Gastroesophageal sphincter (tissue), 4 donors: ENCODE measurements at regions not wholly inside any gene's neighbourhood (a gene's known extent, or its start where the extent isn't known, plus 50 kb on each side); places are given as distances from the start of the nearest gene placed in this dataset.

Source experiments
- ATAC-seq: fragments of 150-250 bp; one replicate; pipeline ENCODE4 v1.9.1; 2016; ENCODE audit warnings: mild to moderate bottlenecking, moderate library complexity
- H3K27ac ChIP-seq, 4 donors: fragments of 200-600 bp; sonication (generic) in 3 of 4; 1 replicate in 3 of 4; 2 replicates in 1 of 4; pipeline ENCODE4 v1.5.1; 2016 to 2019
- H3K27me3 ChIP-seq: fragments of 200-600 bp; sonication (generic); one replicate; pipeline ENCODE4 v1.5.1; 2019
- H3K36me3 ChIP-seq, 2 donors: fragments of 200-600 bp; sonication (generic); one replicate each; pipeline ENCODE4 v1.5.1; 2019; ENCODE audit warnings: control low read depth in 1 of 2
- H3K4me1 ChIP-seq, 3 donors: fragments of 200-600 bp; sonication (generic); 1 replicate in 2 of 3; 2 replicates in 1 of 3; pipeline ENCODE4 v1.5.1; 2016 to 2019; ENCODE audit warnings: control low read depth in 2 of 3
- H3K4me3 ChIP-seq, 2 donors: fragments of 200-600 bp; sonication (generic); one replicate each; pipeline ENCODE4 v1.5.1; 2019; ENCODE audit warnings: mild to moderate bottlenecking in 1 of 2, moderate library complexity in 1 of 2
- H3K9me3 ChIP-seq, 3 donors: fragments of 200-600 bp; sonication (generic); one replicate each; pipeline ENCODE4 v1.5.1; 2017 to 2019; ENCODE audit warnings: control low read depth in 2 of 3
- EP300 ChIP-seq: sonication (generic); formaldehyde crosslinking; IDR thresholded peaks from one replicate; pipeline ENCODE4 v1.6.1; 2017; ENCODE audit warnings: antibody characterized with exemption, mild to moderate bottlenecking
- POLR2A ChIP-seq, 2 donors: fragments of 450-650 bp; IDR thresholded peaks; one replicate each; pipeline ENCODE4 v1.6.1; 2017; ENCODE audit warnings: antibody characterized with exemption in 2 of 2, mild to moderate bottlenecking in 2 of 2, moderate library complexity in 1 of 2
- POLR2AphosphoS5 ChIP-seq: sonication (generic); formaldehyde crosslinking; IDR thresholded peaks from one replicate; pipeline ENCODE4 v1.6.1; 2017; ENCODE audit warnings: antibody characterized with exemption
- WGBS, 2 donors: methylation state at CpG; one replicate each; pipeline ENCODE4 v1.1.5; 2018; ENCODE audit warnings: low coverage in 1 of 2; 5-methylcytosine and 5-hydroxymethylcytosine counted together
- TF ChIP-seq, protein P1 (sequence below), 4 experiments: fragments of 200-600 bp in 2 of 4; fragments of 450-650 bp in 2 of 4; sonication (generic) in 1 of 4; IDR thresholded peaks; one replicate each; pipeline ENCODE4 v1.5.1; 2017 to 2019; ENCODE audit warnings: antibody characterized with exemption in 4 of 4, mild to moderate bottlenecking in 2 of 4, moderate library complexity in 2 of 4

DNA sequence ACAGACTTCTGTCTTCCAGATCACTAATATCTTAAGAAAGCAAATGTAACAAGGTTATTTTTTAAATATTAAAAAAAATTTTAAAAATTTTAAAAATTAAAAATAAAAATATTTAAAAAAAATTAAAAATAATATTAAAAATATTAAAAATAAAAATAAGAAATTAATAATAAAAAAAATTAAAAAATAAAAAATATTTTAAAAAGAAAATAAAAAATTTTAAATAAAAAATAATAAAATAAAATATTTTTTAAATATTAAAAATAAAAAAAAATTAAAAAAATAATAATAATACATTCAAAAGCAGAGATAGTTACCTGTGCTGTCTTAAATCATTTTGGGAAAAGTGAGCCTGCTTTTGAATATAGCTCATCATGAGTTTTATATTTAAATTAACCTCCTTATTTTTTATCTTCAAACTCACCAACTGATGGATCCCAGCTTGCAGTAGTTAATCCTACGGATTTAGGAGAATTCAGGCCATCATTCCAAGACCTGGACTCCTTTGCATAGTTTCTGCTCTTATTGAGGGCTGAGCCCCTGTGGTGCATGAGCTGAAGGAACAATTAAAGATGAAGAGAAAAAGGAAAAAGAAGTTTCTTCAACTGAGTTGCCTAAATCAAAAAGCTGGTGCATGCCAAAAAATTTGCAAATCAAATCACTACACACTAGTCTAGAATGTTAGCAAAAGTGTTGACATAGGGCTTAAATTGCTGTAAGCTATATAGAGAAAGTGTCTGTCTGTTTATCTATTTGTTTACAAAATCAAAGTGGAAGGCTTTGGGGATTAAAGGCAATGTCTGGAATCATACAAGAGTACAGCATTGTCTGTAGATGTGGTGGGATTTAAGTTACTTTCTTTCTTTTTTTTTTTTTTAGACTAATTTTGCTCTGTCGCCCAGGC is 50.5 kb upstream of the ZNF438 start:
- 87 to 92% methylated on average over 2 of the region's 2 CpGs for WGBS, 2 donors
- H3K4me1 ChIP-seq, result no peaks in the 10 kb centered on the region
- no peaks in the 10 kb centered on the region for H3K27me3 ChIP-seq
- H3K9me3 ChIP-seq, result no peaks in the 10 kb centered on the region
- no peaks in the 10 kb centered on the region for H3K36me3 ChIP-seq
- TF ChIP-seq POLR2A (IDR thresholded peaks at IDR 0.05) (no peak), POLR2AphosphoS5 (no peak), EP300 (no peak)
- TF ChIP-seq, protein P1, sequence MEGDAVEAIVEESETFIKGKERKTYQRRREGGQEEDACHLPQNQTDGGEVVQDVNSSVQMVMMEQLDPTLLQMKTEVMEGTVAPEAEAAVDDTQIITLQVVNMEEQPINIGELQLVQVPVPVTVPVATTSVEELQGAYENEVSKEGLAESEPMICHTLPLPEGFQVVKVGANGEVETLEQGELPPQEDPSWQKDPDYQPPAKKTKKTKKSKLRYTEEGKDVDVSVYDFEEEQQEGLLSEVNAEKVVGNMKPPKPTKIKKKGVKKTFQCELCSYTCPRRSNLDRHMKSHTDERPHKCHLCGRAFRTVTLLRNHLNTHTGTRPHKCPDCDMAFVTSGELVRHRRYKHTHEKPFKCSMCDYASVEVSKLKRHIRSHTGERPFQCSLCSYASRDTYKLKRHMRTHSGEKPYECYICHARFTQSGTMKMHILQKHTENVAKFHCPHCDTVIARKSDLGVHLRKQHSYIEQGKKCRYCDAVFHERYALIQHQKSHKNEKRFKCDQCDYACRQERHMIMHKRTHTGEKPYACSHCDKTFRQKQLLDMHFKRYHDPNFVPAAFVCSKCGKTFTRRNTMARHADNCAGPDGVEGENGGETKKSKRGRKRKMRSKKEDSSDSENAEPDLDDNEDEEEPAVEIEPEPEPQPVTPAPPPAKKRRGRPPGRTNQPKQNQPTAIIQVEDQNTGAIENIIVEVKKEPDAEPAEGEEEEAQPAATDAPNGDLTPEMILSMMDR (IDR thresholded peaks at IDR 0.05), result no peak
- no peak for ATAC-seq
- no peak overlapping the region for H3K27ac ChIP-seq
- no peak overlapping the region for H3K4me3 ChIP-seq

DNA sequence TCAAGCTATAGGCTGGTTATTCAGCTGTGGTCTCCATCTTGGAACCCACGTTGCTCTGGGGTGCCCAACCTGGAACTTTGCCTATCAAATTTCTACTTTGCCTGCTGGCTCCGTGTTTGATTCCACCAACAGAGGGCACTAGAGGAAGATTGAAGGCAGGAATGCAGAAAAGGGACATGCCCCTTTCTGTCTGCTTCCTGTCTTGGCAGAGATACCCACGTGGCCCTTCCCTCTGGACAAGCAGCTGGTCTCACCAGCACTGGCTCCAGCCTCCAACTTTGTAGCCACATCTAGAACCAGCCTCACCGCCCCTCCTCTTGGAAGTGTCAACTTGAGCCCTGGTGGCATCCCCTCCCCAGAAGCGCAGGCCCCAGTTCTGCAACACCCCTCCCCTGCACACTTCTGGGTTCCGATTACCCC is 52.1 kb upstream of the ZNF438 start:
- no peaks in the 10 kb centered on the region for H3K4me1 ChIP-seq
- 53 to 80% methylated on average over 2 to 6 of the region's 6 CpGs for WGBS, 2 donors
- ATAC-seq, result peak; percentile 39
- no peak overlapping the region for H3K4me3 ChIP-seq
- TF ChIP-seq, protein P1 (IDR thresholded peaks at IDR 0.05), result peak in 3 of 4 experiments; percentile 40 to 59 (median 48)
- TF ChIP-seq EP300, result no peak
- no peaks in the 10 kb centered on the region for H3K36me3 ChIP-seq
- no peaks in the 10 kb centered on the region for H3K9me3 ChIP-seq
- H3K27ac ChIP-seq, result no peak overlapping the region
- no peaks in the 10 kb centered on the region for H3K27me3 ChIP-seq

DNA sequence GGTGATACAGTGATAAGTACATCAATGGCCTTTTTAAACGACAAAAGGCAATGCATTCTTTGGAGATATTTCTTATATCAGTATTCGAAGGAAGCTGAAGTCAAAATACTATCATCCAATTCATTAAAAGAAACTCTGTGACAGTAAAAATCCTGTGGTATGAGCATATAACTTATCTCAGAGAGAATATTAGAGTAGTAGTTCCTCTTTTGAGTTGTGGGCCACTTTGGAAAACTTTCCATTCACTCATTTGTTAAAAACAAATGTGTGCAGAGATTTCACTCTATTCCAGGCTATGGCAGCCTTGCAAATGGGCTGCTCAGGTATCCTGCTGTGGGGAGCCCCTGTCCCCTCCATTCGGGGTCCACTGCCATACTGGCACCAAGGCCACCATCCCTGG is 55.3 kb upstream of the ZNF438 start:
- Histone ChIP-seq H3K27ac (no peak overlapping the region), H3K4me3 (no peak overlapping the region), H3K9me3 (no peaks in the 10 kb centered on the region), H3K36me3 (no peaks in the 10 kb centered on the region), H3K27me3 (no peaks in the 10 kb centered on the region), H3K4me1 (no peaks in the 10 kb centered on the region)
- 89 to 95% methylated on average over 2 of the region's 3 CpGs for WGBS, 2 donors
- TF ChIP-seq EP300 (no peak), POLR2A (IDR thresholded peaks at IDR 0.05) (no peak), POLR2AphosphoS5 (no peak)
- TF ChIP-seq, protein P1 (IDR thresholded peaks at IDR 0.05), result no peak
- no peak for ATAC-seq

DNA sequence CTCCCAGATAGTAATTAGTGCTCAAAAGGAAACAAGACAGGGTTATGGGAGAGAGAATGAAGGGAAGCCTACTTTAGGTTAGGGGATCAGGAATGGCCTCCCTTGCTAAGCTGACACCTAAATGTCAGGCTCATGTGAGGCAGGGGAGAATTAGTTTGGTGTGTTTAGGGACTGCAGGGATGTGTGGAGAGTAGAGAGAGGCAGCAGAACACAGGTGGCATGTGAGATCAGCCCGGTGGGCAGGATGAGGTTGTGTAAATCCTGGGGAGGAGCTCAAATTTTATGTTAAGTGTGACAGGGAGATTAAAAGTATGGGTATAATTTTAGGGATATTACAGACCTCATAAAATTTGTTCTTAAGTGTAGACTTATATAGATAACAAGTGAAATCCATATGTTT is 56.2 kb upstream of the ZNF438 start:
- Histone ChIP-seq H3K4me1 (no peaks in the 10 kb centered on the region), H3K27ac (no peak overlapping the region), H3K9me3 (no peaks in the 10 kb centered on the region), H3K27me3 (no peaks in the 10 kb centered on the region), H3K4me3 (no peak overlapping the region), H3K36me3 (no peaks in the 10 kb centered on the region)
- WGBS, 2 donors, result 86 to 100% methylated on average over 1 of the region's 1 CpG
- ATAC-seq, result no peak
- TF ChIP-seq POLR2AphosphoS5 (no peak), EP300 (no peak), POLR2A (IDR thresholded peaks at IDR 0.05) (no peak)
- TF ChIP-seq, protein P1 (IDR thresholded peaks at IDR 0.05), result no peak
